HepG2 (cell line): ENCODE measurements at regions not wholly inside any gene's neighbourhood (a gene's known extent, or its start where the extent isn't known, plus 50 kb on each side); places are given as distances from the start of the nearest gene placed in this dataset.

Experiments
- ADNP ChIP-seq: sonication (generic); formaldehyde crosslinking; IDR thresholded peaks from 2 replicates; pipeline ENCODE4 v1.4.0; 2020; ENCODE audit warnings: missing genetic modification reagents
- ARID2 ChIP-seq: sonication (generic); formaldehyde crosslinking; IDR thresholded peaks from 2 replicates; pipeline ENCODE4 v1.8.1; 2022; ENCODE audit warnings: mild to moderate bottlenecking, missing genetic modification reagents, borderline replicate concordance
- IRF1 ChIP-seq: sonication (generic); formaldehyde crosslinking; IDR thresholded peaks from 2 replicates; pipeline ENCODE4 v1.4.0; 2020; ENCODE audit warnings: low read depth, mild to moderate bottlenecking, missing genetic modification reagents
- KLF11 ChIP-seq: IDR thresholded peaks from 2 replicates; pipeline ENCODE4 v1.6.1; 2016; ENCODE audit warnings: missing compliant biosample characterization
- KLF12 ChIP-seq: sonication (generic); formaldehyde crosslinking; IDR thresholded peaks from 2 replicates; pipeline ENCODE4 v1.4.0; 2020; ENCODE audit warnings: missing genetic modification reagents, borderline replicate concordance
- NAIF1 ChIP-seq: sonication (generic); formaldehyde crosslinking; IDR thresholded peaks from 2 replicates; pipeline ENCODE4 v1.5.0; 2020; ENCODE audit warnings: mild to moderate bottlenecking, missing genetic modification reagents, borderline replicate concordance
- PAF1 ChIP-seq: IDR thresholded peaks from 2 replicates; pipeline ENCODE4 v1.6.1; 2016; ENCODE audit warnings: missing genetic modification reagents, missing compliant biosample characterization
- PCBP1 ChIP-seq: fragments of 200-400 bp; formaldehyde crosslinking; IDR thresholded peaks from 2 replicates; pipeline ENCODE4 v1.6.1; 2017; ENCODE audit warnings: mild to moderate bottlenecking, low read depth, low read length, borderline replicate concordance
- PHF21A ChIP-seq: sonication (generic); formaldehyde crosslinking; IDR thresholded peaks from 2 replicates; pipeline ENCODE4 v1.5.0; 2020; ENCODE audit warnings: mild to moderate bottlenecking, missing genetic modification reagents
- PLSCR1 ChIP-seq: sonication (generic); formaldehyde crosslinking; IDR thresholded peaks from 2 replicates; pipeline ENCODE4 v1.5.0; 2020; ENCODE audit warnings: missing genetic modification reagents, mild to moderate bottlenecking, borderline replicate concordance
- SCMH1 ChIP-seq: sonication (generic); formaldehyde crosslinking; IDR thresholded peaks from 2 replicates; pipeline ENCODE4 v1.9.0; 2021; ENCODE audit warnings: missing genetic modification reagents, mild to moderate bottlenecking, borderline replicate concordance
- ZMYM4 ChIP-seq: sonication (generic); formaldehyde crosslinking; IDR thresholded peaks from 2 replicates; pipeline ENCODE4 v1.8.1; 2023; ENCODE audit warnings: mild to moderate bottlenecking, missing genetic modification reagents
- ZNF281 ChIP-seq: sonication (generic); formaldehyde crosslinking; IDR thresholded peaks from 2 replicates; pipeline ENCODE4 v1.4.0; 2020; ENCODE audit warnings: missing genetic modification reagents, borderline replicate concordance
- ZNF296 ChIP-seq: sonication (generic); formaldehyde crosslinking; conservative IDR thresholded peaks from 2 replicates; pipeline ENCODE4 v1.5.0; 2020; ENCODE audit warnings: mild to moderate bottlenecking, missing genetic modification reagents
- ZNF30 ChIP-seq: sonication (generic); formaldehyde crosslinking; IDR thresholded peaks from 2 replicates; pipeline ENCODE4 v1.5.0; 2020; ENCODE audit warnings: mild to moderate bottlenecking, missing genetic modification reagents
- ZNF629 ChIP-seq: sonication (generic); formaldehyde crosslinking; conservative IDR thresholded peaks from 2 replicates; pipeline ENCODE4 v1.5.0; 2020; ENCODE audit warnings: missing genetic modification reagents
- ZNF646 ChIP-seq: sonication (generic); formaldehyde crosslinking; IDR thresholded peaks from 2 replicates; pipeline ENCODE4 v1.9.0; 2021; ENCODE audit warnings: mild to moderate bottlenecking, missing genetic modification reagents
- ZNF75D ChIP-seq: sonication (generic); formaldehyde crosslinking; IDR thresholded peaks from 2 replicates; pipeline ENCODE4 v1.8.1; 2023; ENCODE audit warnings: missing genetic modification reagents, mild to moderate bottlenecking, borderline replicate concordance

- TF ChIP-seq ZNF646 (no peak), ZNF30 (CRISPR knock-in tag) (no peak), PAF1 (CRISPR knock-in tag) (no peak), SCMH1 (no peak), ARID2 (CRISPR knock-in tag) (0 out of 2 replicates have a peak, but pooled peaks have one; percentile 45), ZNF296 (CRISPR knock-in tag) (no peak), PHF21A (peak; percentile 38; the same call in 1 of the 2 replicates), ADNP (CRISPR knock-in tag) (no peak), ZNF281 (CRISPR knock-in tag) (no peak), ZNF629 (CRISPR knock-in tag) (no peak), NAIF1 (no peak), ZNF75D (CRISPR knock-in tag) (no peak), PCBP1 (no peak), ZMYM4 (peak; percentile 70; the same call in 1 of the 2 replicates), KLF12 (CRISPR knock-in tag) (peak; percentile 29; the same call in 1 of the 2 replicates), KLF11 (CRISPR knock-in tag) (no peak), PLSCR1 (no peak), IRF1 (CRISPR knock-in tag) (no peak)
These were observed 85.0 kb upstream of the MELK start (continued) for GRCh38 chr9:36487482-36488388.
